ENCODE measurements at regions not wholly inside any gene's neighbourhood (a gene's known extent, or its start where the extent isn't known, plus 50 kb on each side); places are given as distances from the start of the nearest gene placed in this dataset.
"Not testable (repeated sequence)": the region's sequence is repeated elsewhere in the genome, so short reads cannot be mapped to it uniquely, and the experiment has no call there.

- DNase-seq (ENCODE audit: low read depth) = peak; percentile 52
Observed at GRCh38 chr7:33781796-33782195, 123.5 kb upstream of the BMPER start.

- no peak for DNase-seq (ENCODE audit: low read depth)
Observed at GRCh38 chr7:33784000-33784399, 121.3 kb upstream of the BMPER start.

- no peak for DNase-seq (ENCODE audit: low read depth)
Observed at GRCh38 chr7:33788531-33788930, 116.8 kb upstream of the BMPER start.

GRCh38 chr7:33789871-33790630, 115.3 kb upstream of the BMPER start:
- no peak for DNase-seq (ENCODE audit: low read depth)

DNA sequence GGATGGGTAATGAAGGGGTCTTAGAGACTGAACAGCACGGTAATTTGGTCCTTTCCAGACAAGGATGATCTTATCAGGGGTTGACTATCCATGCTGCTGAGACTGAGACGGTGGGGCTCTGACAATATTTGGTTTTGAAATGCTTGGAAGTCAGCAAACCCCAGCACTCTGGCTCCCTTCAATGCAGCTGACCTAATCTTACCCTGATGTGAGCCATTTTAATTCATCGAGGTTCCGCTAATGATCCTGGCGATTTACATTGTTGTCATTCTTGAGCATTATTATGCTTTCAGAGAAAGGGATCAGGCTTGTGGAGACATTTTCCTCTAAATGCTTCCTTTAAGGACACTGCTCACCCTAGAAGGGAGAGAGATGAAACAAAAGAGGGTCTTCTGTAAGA, 114.6 kb upstream of the BMPER start:
- DNase-seq (ENCODE audit: low read depth) = no peak

- DNase-seq (ENCODE audit: low read depth) = no peak
Observed at GRCh38 chr7:33792041-33792440, 113.3 kb upstream of the BMPER start.

- DNase-seq (ENCODE audit: low read depth) = no peak
Observed at GRCh38 chr7:33792547-33793105, 112.7 kb upstream of the BMPER start.

DNA sequence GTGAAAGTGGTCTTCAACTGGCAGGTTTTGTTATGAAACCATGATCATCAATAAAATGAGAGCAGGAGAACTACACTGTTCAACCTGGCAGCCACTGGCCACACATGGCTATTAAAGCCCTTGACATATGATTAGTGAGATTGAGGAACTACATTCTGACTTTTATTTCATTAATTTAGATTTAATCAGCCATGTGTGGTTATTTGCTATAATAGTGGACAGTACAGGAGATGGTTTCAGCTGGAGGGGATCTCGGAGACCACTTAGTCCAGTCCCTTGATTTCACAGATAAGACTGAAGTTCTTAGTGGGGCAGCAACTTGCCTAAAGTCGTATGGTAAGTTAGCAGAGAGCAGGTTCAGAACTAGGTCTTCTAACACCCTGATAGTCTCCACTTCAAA, 111.7 kb upstream of the BMPER start:
- no peak for DNase-seq (ENCODE audit: low read depth)

DNA sequence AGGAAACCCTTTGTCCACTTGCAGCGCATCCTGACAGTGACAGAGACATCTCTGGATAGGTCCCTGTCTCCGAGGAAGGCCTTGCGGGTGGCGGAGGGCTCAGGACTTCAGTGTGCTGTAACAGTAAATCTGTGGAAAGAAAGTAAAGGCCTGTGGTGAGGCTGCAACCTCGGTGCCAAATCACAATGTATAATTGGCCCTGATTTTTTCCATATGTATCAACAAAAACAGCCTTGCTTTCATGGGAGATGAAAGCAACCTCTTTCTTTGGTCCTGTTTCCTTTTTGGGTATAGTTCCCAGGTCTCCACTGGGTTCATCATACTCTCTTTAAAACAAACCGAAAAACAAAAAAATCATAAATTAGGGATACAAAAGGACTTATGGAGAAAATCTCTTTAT, 110.9 kb upstream of the BMPER start:
- DNase-seq (ENCODE audit: low read depth) = no peak

GRCh38 chr7:33794959-33795358, 110.4 kb upstream of the BMPER start:
- no peak for DNase-seq (ENCODE audit: low read depth)

DNA sequence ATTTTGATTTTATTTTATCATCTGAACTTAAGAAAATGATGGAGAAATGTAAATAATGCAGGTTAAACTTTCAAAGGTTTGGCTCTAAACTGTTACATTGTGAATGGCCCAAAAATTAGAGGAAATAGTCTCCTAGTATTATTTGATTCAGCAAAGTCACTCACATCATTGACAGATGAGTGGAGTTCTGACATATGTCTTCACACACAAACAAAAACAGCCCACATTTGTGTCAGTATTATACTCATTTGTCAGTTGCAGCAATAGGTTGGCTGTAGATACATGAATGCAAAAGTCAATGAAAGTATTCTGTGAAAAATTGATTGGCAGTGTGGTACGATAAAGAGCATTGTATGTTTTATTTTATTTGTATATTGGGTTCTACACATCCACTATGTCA, 108.8 kb upstream of the BMPER start:
- no peak for DNase-seq (ENCODE audit: low read depth)

- DNase-seq (ENCODE audit: low read depth) = not testable (repeated sequence)
Observed at GRCh38 chr7:33797512-33797911, 107.8 kb upstream of the BMPER start.

GRCh38 chr7:33798686-33799325, 106.5 kb upstream of the BMPER start:
- no peak for DNase-seq (ENCODE audit: low read depth)

- DNase-seq (ENCODE audit: low read depth) = no peak
Observed at GRCh38 chr7:33799766-33800165, 105.6 kb upstream of the BMPER start.

GRCh38 chr7:33802600-33802999, 102.7 kb upstream of the BMPER start:
- DNase-seq (ENCODE audit: low read depth) = no peak

DNA sequence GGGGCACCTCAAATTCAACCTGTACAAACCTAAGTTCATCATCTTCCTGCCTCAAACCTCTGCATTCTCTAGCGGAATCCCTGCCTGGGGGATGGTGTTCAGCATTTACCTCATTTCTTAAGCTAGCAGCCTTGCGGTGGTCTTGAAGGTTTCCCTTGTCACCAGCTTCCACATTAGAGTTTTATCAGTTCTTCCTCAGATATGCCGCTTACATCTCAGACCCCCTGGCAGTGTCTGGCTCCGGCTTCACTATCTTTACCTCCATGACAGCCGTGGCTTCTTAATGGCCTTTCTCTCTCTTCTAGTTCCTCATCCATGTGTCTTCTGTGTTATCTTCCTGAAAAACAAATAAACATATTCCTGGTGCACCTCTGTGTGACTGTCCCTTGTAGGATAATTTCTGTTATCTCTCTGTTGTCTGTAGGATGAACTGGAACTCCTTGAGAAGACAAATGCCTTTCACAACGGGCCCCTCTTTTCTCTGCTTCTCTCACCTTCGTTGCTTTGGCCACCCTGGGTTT, 101.1 kb upstream of the BMPER start:
- no peak for DNase-seq (ENCODE audit: low read depth)

- peak; percentile 59 for DNase-seq (ENCODE audit: low read depth)
Observed at GRCh38 chr7:33805630-33806233, 99.6 kb upstream of the BMPER start.

- peak; percentile 42 for DNase-seq (ENCODE audit: low read depth)
Observed at GRCh38 chr7:33806298-33807154, 98.8 kb upstream of the BMPER start.

- no peak for DNase-seq (ENCODE audit: low read depth)
Observed at GRCh38 chr7:33807155-33807530, 98.2 kb upstream of the BMPER start.

DNA sequence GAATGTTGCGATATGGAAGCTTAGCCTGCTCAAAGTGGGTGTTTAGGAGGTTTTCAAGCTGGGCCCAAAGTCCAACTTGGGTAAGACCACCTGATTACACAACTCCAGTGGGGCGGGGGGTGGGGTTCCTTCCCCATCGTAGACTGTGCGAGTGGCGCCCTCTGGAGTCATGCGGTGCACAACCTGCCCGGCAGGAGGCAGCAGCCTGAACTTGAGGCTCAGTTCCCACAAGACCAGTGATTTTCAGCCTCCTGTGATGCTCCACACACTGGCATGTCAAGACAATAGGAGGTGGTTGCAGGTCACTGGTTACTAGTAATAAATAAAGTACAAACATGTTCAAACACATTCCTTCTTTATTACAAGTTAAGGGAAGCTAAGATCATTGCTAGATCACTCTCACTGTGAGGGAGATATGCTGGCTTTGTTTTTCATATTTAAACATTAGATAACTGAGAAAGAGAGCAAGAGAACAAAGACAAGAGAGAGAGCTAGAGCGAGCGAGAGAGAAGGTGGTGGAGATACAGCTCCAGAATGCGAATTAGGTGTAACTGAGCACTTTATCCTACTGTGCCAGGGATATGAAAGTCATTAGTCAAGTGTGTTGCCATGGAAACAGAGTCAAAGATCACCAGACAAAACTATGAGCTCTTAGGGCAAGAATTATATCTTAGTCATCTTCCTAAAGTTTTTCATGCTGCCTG, 97.4 kb upstream of the BMPER start:
- peak; percentile 95 for DNase-seq (ENCODE audit: low read depth)

- no peak for DNase-seq (ENCODE audit: low read depth)
Observed at GRCh38 chr7:33809228-33809627, 96.1 kb upstream of the BMPER start.

All from LHCN-M2 (cell line).